NCI-H82 (cell line): ENCODE measurements at regions not wholly inside any gene's neighbourhood (a gene's known extent, or its start where the extent isn't known, plus 50 kb on each side); places are given as distances from the start of the nearest gene placed in this dataset.

ENCODE experiments used
- DNase-seq: peaks from one replicate; lab custom pipeline; 2025; lab: John Stamatoyannopoulos, UW

DNA sequence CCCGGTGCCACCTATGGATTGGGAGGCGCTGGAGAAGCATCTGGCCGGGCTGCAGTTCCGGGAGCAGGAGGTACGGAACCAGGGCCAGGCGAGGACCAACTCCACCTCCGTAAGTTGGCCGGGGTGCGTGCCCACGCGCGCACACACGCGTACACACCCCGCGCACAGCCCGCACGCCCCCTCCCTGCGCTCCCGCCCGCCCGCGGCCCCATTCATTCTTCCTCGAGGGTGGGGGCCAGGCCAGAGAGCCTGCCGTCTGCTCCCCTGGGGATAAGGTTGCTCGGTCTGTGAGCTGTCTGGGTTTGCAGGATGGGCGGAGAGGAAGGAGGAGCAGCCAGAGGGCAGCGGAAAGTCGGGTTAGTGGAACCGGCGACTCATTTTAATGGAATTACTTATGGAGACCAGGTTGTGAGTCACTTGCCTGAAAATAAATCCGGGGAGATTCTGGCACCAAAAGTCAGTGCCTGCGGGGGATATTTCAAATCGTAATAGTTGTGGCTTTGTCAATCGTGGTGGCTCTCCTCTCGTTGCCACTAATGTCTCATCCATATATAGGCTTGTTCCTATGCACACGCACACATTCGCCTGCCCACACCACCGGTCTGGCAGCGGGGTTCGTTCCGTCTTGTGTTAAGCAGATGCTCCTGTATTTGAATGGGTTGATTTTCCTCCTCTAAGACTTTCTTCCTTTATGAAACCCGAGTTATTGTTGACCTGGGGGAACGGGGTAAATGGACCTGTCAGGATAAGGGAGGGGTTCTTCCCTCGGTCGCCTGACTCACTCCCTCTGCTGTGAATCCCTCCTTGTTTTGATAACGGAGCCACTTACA lies 223.4 kb upstream of the IL12A start:
- peak; percentile 94 for DNase-seq

DNA sequence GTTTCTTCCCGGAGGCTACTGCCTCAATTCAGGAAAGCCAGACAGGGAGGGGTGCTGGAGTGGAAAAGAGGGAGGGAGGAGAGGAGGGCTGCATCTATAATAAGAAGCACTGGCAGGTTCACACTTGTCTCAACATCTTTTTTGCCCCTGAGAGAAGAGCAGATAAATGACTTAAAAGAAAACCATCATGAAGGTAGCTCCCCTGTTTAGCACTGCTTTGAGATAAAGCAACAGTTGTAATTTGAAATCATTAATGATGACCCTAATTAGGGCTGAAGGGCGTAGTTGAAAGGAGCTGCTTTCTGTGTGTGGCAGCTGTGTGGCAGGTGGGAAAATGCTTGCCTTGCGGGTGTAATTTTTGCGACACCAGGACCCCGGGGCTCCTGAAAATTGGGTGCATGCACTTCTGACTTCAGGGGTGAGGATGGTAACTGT lies 222.8 kb upstream of the IL12A start:
- peak; percentile 72 for DNase-seq

DNA sequence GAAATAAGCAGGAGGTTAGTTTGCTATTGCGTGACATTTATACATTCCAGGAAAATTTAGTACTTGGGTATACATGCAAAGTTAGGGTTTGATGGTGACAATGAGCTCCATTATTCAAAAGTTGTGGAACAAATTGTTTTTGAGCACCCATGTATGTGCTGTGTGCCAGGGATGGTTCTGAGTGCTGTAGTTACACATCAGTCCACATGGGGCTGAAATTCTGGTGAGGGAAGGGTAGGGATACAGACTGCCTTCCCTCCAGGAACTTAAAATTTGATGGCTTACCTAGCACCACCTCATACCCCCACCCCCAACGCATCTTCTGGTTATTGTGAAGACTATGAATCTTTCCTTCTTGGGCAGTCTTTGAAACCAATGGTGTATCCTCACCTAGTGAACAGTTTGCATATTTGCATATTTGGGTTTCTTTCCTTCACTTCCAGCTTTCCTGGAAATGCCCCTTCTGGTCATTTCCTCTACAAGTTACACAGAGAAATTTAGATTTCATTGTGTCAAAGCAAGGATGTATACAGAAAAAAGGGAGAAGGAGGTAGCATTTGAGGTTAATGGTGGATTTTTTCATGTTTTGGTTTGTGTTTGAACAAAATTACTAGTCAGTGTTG lies 222.0 kb upstream of the IL12A start:
- peak; percentile 77 for DNase-seq

DNA sequence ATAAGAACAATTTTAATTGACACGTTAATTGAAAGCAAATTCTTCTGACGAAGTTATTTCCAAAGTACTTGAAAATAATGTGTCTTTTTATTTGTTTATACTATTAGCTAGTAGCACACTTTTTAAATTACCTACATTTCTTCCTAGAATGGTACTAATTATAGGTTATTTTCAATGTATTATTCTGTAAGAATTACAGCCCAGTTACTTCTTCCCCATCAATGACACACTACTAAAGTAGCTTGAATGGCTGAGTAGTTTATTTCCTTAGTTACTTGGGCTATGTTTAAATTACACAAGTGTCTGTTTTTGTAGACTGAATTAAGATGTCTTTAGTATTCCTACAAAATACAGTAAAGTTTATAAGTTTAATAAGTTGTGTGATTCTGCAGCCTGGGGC lies 217.6 kb upstream of the IL12A start:
- no peak for DNase-seq

DNA sequence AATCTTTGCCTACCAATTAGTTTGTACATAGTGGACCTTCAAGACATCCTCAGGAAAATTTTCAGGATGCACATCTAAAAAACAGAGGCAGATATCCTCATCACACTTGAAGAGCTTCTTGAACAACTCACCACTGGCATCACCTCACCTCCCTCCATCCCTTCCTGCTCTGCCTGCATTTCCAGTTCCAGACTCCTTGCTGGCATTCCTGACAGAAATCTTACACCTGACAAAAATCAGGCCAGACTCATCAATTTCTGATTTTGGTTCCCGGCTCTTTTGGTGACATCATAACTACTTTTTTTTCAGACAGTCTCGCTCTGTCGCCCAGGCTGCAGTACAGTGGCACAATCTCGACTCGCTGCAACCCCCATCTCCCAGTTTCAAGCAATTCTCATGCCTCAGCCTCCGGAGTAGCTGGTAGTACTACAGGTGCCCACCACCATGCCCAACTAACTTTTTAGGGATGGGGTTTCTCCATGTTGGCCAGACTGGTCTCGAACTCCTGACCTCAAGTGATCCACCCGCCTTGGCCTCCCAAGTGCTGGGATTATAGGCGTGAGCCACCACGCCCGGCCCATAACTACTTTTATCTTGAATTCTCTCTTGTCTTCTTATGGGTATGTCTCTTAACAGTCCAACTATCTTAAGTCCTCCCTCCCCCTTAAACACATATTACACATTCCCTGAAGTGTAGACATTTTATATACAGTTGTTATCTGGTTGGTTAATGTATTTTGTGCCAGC lies 216.6 kb upstream of the IL12A start:
- DNase-seq: no peak

DNA sequence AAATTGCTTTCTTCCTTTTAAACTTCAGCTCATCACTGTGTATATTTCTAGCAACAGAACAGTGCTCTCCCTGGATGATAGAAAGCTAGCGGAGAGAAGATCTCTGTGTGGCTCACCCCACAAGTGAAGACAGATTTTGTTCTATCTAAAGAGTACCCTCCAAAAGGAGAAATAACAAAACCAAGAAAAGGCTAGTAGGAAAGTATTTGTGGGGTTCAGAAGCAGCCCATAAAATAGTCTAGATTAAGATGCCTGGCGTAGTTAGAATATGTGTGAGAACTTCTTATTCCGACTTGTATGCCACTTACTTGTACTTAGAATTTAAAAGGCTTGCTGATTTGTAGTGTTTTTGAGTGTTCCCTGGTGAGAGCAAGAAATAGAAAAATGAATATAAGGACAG lies 214.9 kb upstream of the IL12A start:
- no peak for DNase-seq

DNA sequence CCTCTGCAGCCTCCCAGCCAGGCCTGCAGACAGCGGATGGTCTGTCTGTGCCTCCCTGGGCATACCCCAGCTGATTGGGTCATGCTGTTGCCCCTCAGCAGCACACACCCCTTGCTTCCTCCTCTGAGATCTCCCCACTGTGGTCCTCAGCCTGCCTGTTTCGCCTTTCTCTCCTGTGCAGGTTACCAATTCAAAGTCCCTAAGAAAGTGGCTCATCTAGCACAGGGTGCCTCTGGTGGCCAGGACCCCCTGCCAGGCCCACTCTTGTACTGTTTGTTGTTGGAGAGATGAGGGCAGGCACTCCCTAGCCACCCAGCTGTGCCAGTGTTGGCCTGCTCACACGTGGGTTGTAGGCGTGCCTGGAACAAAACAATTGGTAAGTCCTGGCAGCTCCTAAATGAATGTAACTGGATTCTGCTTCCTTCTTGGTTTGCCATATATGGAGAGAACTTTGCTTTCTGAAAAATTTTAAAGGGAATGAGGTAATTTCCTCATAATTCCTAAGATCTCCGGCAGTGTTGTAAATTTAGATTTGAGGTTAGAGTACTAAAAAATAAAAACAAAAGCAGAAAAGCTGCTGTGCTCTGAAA lies 213.2 kb upstream of the IL12A start:
- peak; percentile 35 for DNase-seq

DNA sequence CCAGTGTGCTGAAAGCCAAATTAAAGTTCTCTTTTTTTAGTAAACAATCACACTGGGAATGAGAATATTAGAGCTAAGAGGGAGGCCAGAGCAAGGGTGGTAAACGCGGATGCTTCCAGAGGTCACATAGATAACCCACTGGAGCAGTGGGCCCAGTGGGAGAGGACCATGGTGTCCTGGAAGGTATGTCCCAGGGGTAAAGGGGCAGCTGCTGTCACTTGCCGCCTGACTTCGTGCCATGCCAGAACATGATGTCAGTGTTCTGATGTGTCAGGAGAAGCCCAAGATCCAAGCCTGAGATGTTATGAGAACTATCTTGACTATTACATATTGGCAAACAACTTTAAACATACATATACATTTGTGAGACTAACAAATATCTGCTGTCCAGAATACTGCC lies 211.9 kb upstream of the IL12A start:
- no peak for DNase-seq

DNA sequence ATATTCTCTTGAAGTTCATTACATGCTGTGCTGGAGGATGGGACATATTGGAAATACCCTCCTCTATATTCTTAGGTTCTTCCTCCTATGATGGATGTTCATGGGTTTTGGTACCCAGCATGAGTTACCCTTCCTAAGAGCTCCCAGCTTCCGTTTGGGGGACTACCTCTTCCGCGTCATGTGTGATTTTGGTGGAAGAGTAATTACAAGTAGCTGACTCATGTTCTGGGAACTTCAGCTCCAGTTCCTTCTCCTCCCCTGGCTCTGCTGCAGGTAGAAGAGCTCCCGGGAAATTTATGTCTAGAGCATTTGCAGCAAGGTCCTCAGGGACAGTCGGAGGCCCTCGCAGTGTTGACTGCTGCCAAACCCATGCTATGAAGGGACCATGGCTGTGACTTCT lies 208.8 kb upstream of the IL12A start:
- no peak for DNase-seq

DNA sequence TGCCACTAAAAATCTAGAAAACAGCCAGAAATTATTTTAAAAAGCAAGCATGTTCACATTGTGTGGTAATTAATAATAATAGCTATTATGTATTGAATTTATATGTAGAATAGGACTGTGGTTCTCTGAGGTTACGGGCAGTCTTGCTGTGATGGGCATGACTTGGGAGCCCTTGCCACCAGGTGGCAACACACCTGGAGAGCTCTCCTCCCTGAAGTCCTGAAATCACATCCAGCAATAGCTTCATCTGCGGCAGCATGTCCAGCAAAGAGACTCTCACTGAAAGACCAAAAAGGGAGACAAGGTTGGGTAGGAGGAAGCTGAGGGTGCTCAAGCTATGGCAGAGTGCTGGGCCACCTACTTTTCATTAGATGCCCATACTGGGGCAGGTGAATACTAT lies 206.8 kb upstream of the IL12A start:
- DNase-seq: no peak

DNA sequence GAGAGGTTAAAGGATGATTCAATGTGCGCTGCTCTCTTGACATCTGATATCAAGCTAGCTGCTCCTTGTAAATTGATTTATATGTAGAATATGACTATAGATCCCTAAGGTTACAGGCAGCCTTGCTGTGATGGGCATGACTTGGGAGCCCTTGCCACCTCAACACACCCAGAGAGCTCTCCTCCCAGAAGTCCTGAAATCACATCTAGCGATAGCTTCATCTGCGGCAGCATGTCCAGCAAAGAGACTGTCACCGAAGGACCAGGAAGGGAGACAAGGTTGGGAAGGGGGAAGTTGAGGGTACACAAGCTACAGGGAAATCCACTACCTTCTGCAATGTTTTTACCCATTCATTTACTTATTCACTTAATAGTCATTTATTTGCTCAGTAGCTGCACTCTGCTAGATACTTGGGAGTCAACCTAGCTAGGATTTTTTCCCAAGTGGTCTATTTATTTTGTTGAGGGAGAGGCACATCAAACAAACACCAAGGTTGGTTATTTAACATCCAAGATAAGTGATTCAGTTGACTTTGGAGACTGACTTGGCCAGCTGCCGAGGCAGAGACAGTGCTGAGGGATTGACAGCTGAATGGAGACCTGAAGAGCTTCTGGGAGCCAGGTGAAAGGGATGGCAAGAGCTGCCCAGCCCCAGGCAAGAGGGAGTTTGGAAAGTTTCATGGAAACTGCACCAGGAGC lies 205.8 kb upstream of the IL12A start:
- no peak for DNase-seq

DNA sequence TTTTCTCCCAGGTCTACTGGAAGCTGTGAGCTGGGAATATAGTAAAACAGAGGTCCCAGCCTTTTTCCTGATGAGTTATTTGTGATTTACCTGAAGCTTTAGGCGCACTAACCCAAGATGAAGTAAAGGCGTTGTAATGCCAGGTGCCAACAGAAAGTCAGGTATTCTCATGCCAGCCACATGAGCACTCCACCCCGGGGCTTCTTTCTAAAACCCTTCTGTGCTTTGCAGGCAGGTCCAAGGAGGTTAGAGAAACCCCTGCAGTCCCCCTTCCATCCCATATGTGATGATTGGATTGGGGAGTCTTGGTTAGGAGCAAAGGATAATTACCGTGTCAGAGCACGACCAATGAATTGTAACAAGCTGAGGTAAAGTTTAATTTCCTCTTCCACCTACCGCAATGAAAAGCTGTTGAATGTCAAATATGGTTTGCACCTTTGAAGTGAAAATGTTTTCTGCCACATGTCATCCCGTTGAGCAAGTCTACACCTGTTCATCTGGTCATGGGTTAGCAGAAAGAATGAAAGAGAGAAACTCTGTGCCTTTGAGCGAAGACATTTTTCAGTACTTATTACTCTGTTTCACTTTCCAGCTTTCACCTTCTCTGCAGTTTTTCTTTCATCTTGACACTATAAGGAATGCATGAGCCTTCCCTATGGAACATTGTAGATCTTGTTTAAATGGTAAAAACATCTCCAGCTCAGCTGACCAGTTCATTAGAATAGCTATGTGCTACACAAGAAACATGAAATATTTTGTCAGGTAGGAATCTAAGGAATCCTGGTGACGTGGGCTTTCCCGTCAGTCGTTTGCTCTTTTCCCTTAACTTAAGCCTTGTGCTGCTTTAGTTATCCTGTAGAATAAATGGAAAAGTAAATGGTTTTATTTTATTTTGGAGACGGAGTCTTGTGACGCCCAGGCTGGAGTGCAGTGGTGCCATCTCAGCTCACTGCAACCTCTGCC lies 204.6 kb upstream of the IL12A start:
- no peak for DNase-seq

DNA sequence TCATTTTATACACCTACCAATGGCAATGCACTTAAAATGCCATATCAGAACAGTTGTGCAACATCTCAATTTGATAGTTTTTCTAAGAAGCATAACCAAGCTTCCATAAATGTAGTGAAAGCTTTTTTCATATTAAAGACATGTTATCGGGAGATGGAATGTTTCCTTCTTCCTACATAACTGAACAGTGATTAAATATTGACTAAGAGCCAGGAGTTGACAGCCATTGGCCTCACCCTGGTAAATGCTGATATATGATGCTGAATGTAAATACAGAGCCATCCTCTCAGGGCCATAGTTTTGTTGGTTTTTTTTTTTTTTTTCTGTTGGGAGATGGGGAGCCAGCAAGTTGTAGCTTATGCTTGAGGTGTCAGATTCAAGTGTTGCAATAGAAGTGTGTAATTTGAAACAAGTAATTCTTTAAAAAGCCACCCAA lies 203.3 kb upstream of the IL12A start:
- DNase-seq: no peak

DNA sequence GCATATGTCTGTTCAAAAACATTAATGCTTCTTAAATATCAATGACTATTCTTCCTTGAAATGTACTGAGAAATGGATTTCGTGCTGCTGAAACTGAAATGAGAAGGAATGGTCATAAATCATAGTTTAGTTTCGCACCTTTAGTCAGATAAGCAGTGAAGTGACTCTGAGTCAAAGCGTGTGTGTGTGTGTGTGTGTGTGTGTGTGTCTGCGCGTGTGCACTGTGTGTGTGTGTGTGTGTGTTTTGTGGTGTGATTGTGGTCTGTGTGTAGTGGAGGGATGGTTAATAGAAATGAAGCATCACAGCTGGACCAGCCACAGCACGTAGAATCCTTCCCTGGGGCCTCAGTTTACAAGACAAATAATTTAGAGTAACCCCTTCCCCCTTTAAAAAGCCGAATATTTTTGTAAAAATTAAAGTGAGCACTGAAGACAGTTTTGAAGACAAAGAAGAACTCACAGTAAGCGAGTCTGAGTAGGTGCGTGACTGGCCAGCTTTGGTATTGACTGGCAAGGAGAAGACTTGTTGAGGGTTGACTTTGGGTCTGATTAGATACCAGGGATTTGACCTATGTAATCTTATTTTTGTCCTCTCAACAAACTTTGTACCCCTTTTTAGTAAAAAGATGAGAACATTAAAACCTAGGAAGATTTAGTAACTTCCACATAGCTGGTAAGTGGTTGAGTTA lies 202.0 kb upstream of the IL12A start:
- no peak for DNase-seq

DNA sequence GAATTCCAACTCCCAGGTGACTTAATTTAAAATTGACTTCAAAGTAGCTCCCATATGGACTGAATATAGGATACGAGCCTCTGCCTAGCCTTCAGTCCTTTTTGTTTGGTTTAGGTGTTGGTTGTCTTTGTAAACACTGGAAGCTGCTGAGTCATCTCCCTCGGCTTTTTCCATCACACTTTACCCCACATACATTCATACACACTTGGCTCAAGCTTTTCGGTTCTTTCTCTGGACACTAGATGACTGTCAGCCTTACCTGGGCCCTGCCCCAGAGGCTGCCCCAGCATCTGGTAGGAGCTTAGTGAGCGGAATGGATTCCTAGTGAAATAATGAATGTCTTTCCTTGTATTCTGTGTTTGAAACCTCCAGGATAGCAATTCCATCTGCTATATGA lies 201.5 kb upstream of the IL12A start:
- DNase-seq: no peak

DNA sequence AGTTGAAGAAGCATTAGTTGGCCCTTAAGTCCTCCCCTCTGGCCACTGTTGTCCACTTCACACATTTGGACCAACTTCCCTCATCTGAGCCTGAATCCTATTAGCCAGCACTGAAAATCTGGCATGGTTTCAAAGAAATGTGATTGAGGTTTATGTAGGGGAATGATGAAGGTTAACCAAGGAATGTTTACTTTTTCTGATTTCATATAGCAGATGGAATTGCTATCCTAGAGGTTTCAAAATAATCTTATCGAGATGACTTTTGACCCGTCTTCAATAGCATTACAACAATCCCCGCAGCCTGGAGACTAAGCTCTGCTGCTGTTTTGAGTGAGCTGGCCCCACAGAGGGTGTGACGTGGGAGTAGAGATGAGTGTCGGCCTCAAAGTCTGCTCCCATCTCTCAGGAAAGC lies 200.8 kb upstream of the IL12A start:
- peak; percentile 63 for DNase-seq

DNA sequence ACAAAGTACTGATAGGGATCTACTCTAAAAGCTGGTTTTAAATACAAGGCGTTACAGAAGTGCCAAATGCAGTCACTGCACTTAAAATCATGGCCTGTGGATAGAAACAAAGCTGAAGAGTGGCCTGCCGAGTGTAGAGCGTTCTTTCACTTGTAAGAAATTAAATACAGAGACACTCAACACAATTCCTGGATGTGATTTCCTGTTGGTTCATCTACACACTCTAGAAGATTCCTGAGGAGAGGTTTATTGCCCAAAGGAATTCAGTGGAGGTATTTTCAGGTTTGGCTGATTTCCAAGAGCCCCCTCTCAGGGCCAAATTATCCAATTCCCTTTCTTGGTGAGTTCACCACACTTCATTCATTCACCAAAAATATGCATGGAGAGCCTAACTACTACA lies 200.3 kb upstream of the IL12A start:
- no peak for DNase-seq

DNA sequence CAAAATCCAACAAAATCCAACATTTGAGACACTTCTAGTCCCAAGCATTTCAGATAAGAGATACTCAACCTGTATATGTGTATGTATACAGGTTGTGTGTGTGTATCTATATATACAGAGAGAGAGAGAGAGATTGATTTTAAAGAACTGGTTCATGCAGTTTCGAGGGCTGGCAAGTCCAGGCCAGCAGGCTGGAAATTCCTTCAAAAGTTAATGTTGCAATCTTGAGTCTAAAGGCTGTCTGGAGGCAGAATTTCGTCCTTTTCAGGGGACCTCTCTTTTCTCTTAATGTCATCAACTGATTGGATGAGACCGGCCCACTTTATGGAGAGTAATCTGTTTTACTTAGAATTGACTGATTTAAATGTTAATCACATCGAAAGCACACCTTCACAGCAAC lies 199.6 kb upstream of the IL12A start:
- DNase-seq: no peak

DNA sequence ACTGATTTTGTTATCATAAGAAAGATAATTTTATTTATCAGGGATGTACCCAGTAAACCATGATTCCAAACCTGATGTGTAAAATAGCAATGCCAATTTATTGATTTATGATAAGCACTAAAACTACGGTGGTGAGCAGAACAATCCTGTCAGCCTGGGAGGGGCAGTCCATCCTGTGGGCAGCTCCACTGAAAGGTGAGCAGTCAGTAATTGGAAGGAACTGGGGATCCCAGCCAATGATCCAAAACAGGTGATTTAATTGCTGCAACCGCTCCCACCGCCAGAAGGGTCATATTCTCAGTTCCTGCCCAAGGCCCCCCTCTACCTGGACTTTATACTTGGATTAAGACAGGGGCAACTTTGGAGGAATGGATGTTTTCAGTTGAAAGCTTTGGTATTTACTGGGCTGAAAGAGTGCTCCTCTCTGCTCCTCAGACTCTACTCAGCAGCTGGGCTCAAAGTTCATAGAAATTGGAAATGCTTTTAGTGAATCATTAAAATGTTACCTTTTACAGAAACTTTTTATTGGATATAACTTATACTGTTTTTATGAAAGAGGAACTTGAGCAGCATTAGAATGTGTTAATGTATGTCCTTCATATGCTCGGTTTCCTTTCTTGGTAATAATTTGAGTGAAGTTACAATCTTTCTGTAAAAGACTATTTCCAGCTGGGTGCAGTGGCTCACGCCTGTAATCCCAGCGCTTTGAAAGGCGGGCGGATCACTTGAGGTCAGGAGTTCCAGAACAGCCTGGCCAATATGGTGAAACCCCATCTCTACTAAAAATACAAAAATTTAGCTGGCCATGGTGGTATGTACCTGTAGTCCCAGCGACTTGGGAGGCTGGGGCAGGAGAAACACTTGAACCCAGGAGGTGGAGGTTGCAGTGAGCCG lies 198.6 kb upstream of the IL12A start:
- DNase-seq: no peak
